H1 (cell line): ENCODE measurements at regions not wholly inside any gene's neighbourhood (a gene's known extent, or its start where the extent isn't known, plus 50 kb on each side); places are given as distances from the start of the nearest gene placed in this dataset.

Experiments used
- CTCF ChIA-PET: fragments of 300-600 bp; sonication (Branson Sonifier 250); formaldehyde crosslinking; loops from one replicate; lab custom pipeline; 2021; ENCODE audit not compliant: partially characterized antibody; lab: Charles Lee
- POLR2A ChIA-PET: fragments of 300-600 bp; sonication (Branson Sonifier 250); formaldehyde crosslinking; loops from one replicate; lab custom pipeline; 2021; ENCODE audit warnings: inconsistent platforms; ENCODE audit not compliant: partially characterized antibody; lab: Charles Lee
- DNase-seq, 2 experiments: peaks; one replicate each; pipeline versions ENCODE4 v3.0.0 to v3.0.0-alpha.2; 2010 to 2022; ENCODE audit warnings: low spot score in 2 of 2, low read depth in 1 of 2, mixed read lengths in 1 of 2
- FAIRE-seq: peaks from 2 replicates; lab custom pipeline; 2011; peaks lifted over from hg19 to GRCh38; lab: Jason Lieb, UNC
- H2AFZ ChIP-seq: 2 replicates; pipeline ENCODE4 v1.8.1; 2012; ENCODE audit warnings: low read length, inconsistent platforms
- H2AK5ac ChIP-seq: 2 replicates; pipeline ENCODE4 v1.6.1; 2013; ENCODE audit warnings: low read depth, low read length
- H2BK120ac ChIP-seq: replicated peaks from 2 replicates; pipeline ENCODE3; 2013; ENCODE audit warnings: low read depth, low read length, inconsistent platforms
- H2BK12ac ChIP-seq: 2 replicates; pipeline ENCODE4 v1.6.1; 2013; ENCODE audit warnings: low read depth, low read length
- H2BK15ac ChIP-seq: 2 replicates; pipeline ENCODE4 v1.6.1; 2013; ENCODE audit warnings: low read length
- H2BK20ac ChIP-seq: 2 replicates; pipeline ENCODE4 v1.6.1; 2013; ENCODE audit warnings: low read length
- H2BK5ac ChIP-seq: 2 replicates; pipeline ENCODE4 v1.6.1; 2013; ENCODE audit warnings: low read depth, low read length
- H3K14ac ChIP-seq: 2 replicates; pipeline ENCODE4 v1.6.1; 2013; ENCODE audit warnings: inconsistent platforms; ENCODE audit not compliant: insufficient read length
- H3K18ac ChIP-seq: 2 replicates; pipeline ENCODE4 v1.6.1; 2013; ENCODE audit warnings: low read length; ENCODE audit errors: extremely low read depth
- H3K23ac ChIP-seq: 2 replicates; pipeline ENCODE4 v1.6.1; 2013; ENCODE audit warnings: inconsistent platforms; ENCODE audit not compliant: insufficient read length
- H3K23me2 ChIP-seq: 2 replicates; pipeline ENCODE4 v1.6.1; 2013; ENCODE audit warnings: low read depth, low read length
- H3K27ac ChIP-seq: 2 replicates; pipeline ENCODE4 v1.6.1; 2011; ENCODE audit warnings: low read depth, low read length, inconsistent platforms
- H3K27me3 ChIP-seq, 4 experiments: replicated peaks in 1 of 4; 1 replicate in 1 of 4; 2 replicates in 3 of 4; pipeline versions ENCODE4 v1.6.1 to v1.8.1; 2011 to 2013; ENCODE audit warnings: low read length in 3 of 4, mild to moderate bottlenecking in 3 of 4, inconsistent platforms in 2 of 4, mixed read lengths in 2 of 4, moderate library complexity in 1 of 4; ENCODE audit not compliant: control insufficient read depth in 3 of 4, insufficient read depth in 3 of 4; ENCODE audit errors: extremely low read depth in 1 of 4
- H3K36me3 ChIP-seq, 4 experiments: 2 replicates each; pipeline versions ENCODE4 v1.6.1 to v1.8.1; 2011 to 2013; ENCODE audit warnings: mild to moderate bottlenecking in 4 of 4, low read length in 3 of 4, moderate library complexity in 2 of 4, control low read depth in 1 of 4, inconsistent platforms in 1 of 4; ENCODE audit not compliant: insufficient read depth in 4 of 4, control insufficient read depth in 2 of 4
- H3K4ac ChIP-seq: replicated peaks from 2 replicates; pipeline ENCODE3; 2013; ENCODE audit warnings: low read length, low read depth, mixed read lengths, inconsistent platforms; ENCODE audit not compliant: insufficient read length
- H3K4me1 ChIP-seq, 4 experiments: replicated peaks in 1 of 4; 1 replicate in 1 of 4; 2 replicates in 3 of 4; pipeline versions ENCODE4 v1.6.1 to v1.8.1; 2011 to 2013; ENCODE audit warnings: low read length in 3 of 4, inconsistent platforms in 2 of 4, mixed read lengths in 1 of 4; ENCODE audit not compliant: insufficient read depth in 4 of 4, control insufficient read depth in 3 of 4
- H3K4me2 ChIP-seq, 2 experiments: 2 replicates each; pipeline versions ENCODE4 v1.6.1 to v1.8.1; 2011 to 2013; ENCODE audit warnings: low read depth in 2 of 2, low read length in 2 of 2, control low read depth in 1 of 2, inconsistent platforms in 1 of 2, mild to moderate bottlenecking in 1 of 2; ENCODE audit not compliant: insufficient read depth in 1 of 2
- H3K4me3 ChIP-seq, 4 experiments: fragments of 200-600, 300-600 bp in 1 of 4; sonication (generic), shearing (Covaris generic), sonication (Bioruptor Twin) in 1 of 4; 2 replicates each; pipeline versions ENCODE4 v1.5.1 to v1.8.1; 2011 to 2016; ENCODE audit warnings: low read length in 4 of 4, low read depth in 3 of 4, control low read depth in 2 of 4, inconsistent platforms in 2 of 4, mild to moderate bottlenecking in 2 of 4, mixed read lengths in 1 of 4, moderate library complexity in 1 of 4; ENCODE audit not compliant: insufficient read depth in 2 of 4; ENCODE audit errors: extremely low read depth in 1 of 4
- H3K56ac ChIP-seq: replicated peaks from 2 replicates; pipeline ENCODE3; 2013; ENCODE audit warnings: low read depth, mild to moderate bottlenecking, mixed read lengths, low read length, inconsistent platforms; ENCODE audit not compliant: insufficient read length
- H3K79me1 ChIP-seq: 2 replicates; pipeline ENCODE4 v1.6.1; 2013; ENCODE audit warnings: low read depth, low read length, control low read depth
- H3K79me2 ChIP-seq, 2 experiments: 2 replicates each; pipeline versions ENCODE4 v1.6.1 to v1.8.1; 2012 to 2013; ENCODE audit warnings: low read length in 2 of 2, mild to moderate bottlenecking in 2 of 2, inconsistent platforms in 1 of 2; ENCODE audit not compliant: insufficient read depth in 2 of 2, control insufficient read depth in 1 of 2
- H3K9ac ChIP-seq, 4 experiments: replicated peaks in 1 of 4; 1 replicate in 1 of 4; 2 replicates in 3 of 4; pipeline versions ENCODE4 v1.6.1 to v1.8.1; 2011 to 2013; ENCODE audit warnings: low read depth in 3 of 4, low read length in 3 of 4, control low read depth in 2 of 4, mild to moderate bottlenecking in 2 of 4, moderate library complexity in 2 of 4, inconsistent platforms in 1 of 4; ENCODE audit errors: extremely low read depth in 1 of 4
- H3K9me3 ChIP-seq, 2 experiments: 2 replicates each; pipeline versions ENCODE4 v1.6.1 to v1.8.1; 2012 to 2013; ENCODE audit warnings: mild to moderate bottlenecking in 2 of 2, moderate library complexity in 2 of 2, control low read depth in 1 of 2, inconsistent platforms in 1 of 2, low read depth in 1 of 2, low read length in 1 of 2, mixed read lengths in 1 of 2; ENCODE audit not compliant: insufficient read depth in 2 of 2
- H4K20me1 ChIP-seq, 2 experiments: replicated peaks in 1 of 2; 2 replicates each; pipeline versions ENCODE3 to v1.8.1; 2011 to 2013; ENCODE audit warnings: inconsistent platforms in 2 of 2, low read length in 2 of 2, mild to moderate bottlenecking in 1 of 2; ENCODE audit not compliant: insufficient read depth in 2 of 2, control insufficient read depth in 1 of 2
- H4K5ac ChIP-seq: 2 replicates; pipeline ENCODE4 v1.6.1; 2013; ENCODE audit warnings: low read length, low read depth, mixed read lengths, inconsistent platforms; ENCODE audit not compliant: insufficient read length
- H4K8ac ChIP-seq: 2 replicates; pipeline ENCODE4 v1.8.0; 2013; ENCODE audit warnings: mild to moderate bottlenecking, moderate library complexity, low read length, inconsistent platforms; ENCODE audit not compliant: insufficient read depth; ENCODE audit errors: extremely low read depth
- H4K91ac ChIP-seq: replicated peaks from 2 replicates; pipeline ENCODE3; 2013; ENCODE audit warnings: low read length, mixed read lengths, inconsistent platforms; ENCODE audit not compliant: insufficient read length
- CBX5 ChIP-seq: fragments of 300-800, 300-1000 bp; sonication (generic); IDR thresholded peaks from 2 replicates; pipeline ENCODE4 v1.7.1; 2016; ENCODE audit warnings: antibody characterized with exemption, low read length, low read depth
- EZH2 ChIP-seq: fragments of 200-600 bp; sonication (generic); IDR thresholded peaks from 2 replicates; pipeline ENCODE4 v1.7.1; 2012; ENCODE audit warnings: low read depth, mild to moderate bottlenecking, moderate library complexity, low read length, inconsistent platforms; ENCODE audit not compliant: severe bottlenecking
- POU5F1 ChIP-seq: IDR thresholded peaks from 2 replicates; pipeline ENCODE4 v1.6.1; 2011; ENCODE audit warnings: low read depth, mild to moderate bottlenecking, low read length, moderate library complexity

DNA sequence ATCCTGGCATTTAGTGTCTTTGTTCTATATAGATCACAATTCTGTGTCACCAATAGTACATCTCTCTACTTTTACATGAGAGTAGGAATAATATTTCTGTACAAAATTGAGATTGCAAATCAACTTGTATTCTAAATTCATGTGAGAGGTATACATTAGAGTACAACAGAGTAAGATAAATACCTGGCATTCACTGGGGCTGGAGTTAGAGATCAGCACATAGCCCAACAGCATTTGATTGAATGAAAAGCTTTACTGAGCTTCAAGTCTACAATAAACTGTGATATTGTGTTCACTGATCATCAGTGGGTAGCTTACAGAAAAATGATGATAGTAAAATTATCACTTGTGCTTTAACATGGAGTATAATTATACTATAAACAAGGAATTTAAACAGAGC is 1114.7 kb downstream of the REEP3 start:
- no peak for FAIRE-seq
- H4K20me1 ChIP-seq: no peaks in the 10 kb centered on the region
- H3K36me3 ChIP-seq: no peaks in the 10 kb centered on the region
- H3K4me2 ChIP-seq: no peak overlapping the region
- no peaks in the 10 kb centered on the region for H3K9me3 ChIP-seq
- no peak for DNase-seq
- H4K5ac ChIP-seq: no peak overlapping the region
- H3K4me3 ChIP-seq: no peak overlapping the region
- CTCF ChIA-PET: interaction anchor here (1.3 to 1.4 kb wide), 2 partner anchors 9 to 13 kb away, joined by 3 read pairs; no protein-coding TSS in a partner anchor
- no peaks in the 10 kb centered on the region for H3K23me2 ChIP-seq
- H2BK15ac ChIP-seq: no peak overlapping the region
- no peak overlapping the region for H2AFZ ChIP-seq
- no peak overlapping the region for H3K4ac ChIP-seq
- no peak overlapping the region for H3K9ac ChIP-seq
- no peak overlapping the region for H3K27ac ChIP-seq
- H2BK5ac ChIP-seq: no peak overlapping the region
- H2BK120ac ChIP-seq: no peak overlapping the region
- H3K14ac ChIP-seq: no peak overlapping the region
- no peaks in the 10 kb centered on the region for H3K79me2 ChIP-seq
- no peak overlapping the region for H4K91ac ChIP-seq
- POLR2A ChIA-PET: no interaction called here
- H3K18ac ChIP-seq: no peak overlapping the region
- peaks cover 0 to 3% (median 0%) of the 10 kb centered on the region in 4 experiments; a peak in 1 of 7 replicates for H3K4me1 ChIP-seq
- no peak overlapping the region for H3K23ac ChIP-seq
- no peak overlapping the region for H4K8ac ChIP-seq
- TF ChIP-seq CBX5 (no peak), POU5F1 (no peak), EZH2 (no peak)
- TF ChIP-seq, all 59 proteins: peak for 0
- Histone ChIP-seq H3K27me3 (no peaks in the 10 kb centered on the region), H2BK20ac (no peak overlapping the region), H2BK12ac (no peak overlapping the region), H2AK5ac (no peak overlapping the region), H3K79me1 (no peaks in the 10 kb centered on the region), H3K56ac (no peak overlapping the region)
